HG03575 (cell line): ENCODE measurements at regions not wholly inside any gene's neighbourhood (a gene's known extent, or its start where the extent isn't known, plus 50 kb on each side); places are given as distances from the start of the nearest gene placed in this dataset.

Experiments used
- ATAC-seq: cut with Tn5 transposase; IDR thresholded peaks from one replicate; pipeline ENCODE4 v1.9.1; 2021; ENCODE audit not compliant: unreplicated experiment, insufficient number of reproducible peaks, low FRiP score; ENCODE audit errors: extremely low read depth

- ATAC-seq = no peak
These were observed 50.1 kb upstream of the EFEMP1 start for GRCh38 chr2:55973673-55974072.

DNA sequence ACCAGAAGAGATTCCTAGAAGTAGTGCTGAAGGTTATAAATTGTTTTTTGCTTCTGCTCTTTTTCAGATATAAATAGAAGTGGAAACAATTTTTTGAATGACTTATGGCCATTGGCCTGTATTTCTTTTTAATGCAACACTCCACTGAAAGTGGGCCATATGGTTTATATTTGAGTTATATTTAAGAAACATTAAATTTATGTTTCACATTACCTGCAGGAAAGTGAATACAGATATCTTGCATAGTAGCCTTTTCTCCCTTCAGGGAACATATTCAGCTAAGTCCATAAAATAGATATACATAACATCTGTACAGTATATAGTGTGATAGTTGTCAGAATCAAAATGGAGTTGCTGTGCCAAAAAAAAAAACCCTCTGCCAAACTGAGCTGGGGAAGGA is 53.1 kb upstream of the EFEMP1 start:
- no peak for ATAC-seq

- peak; percentile 97 for ATAC-seq
These were observed 61.8 kb upstream of the EFEMP1 start for GRCh38 chr2:55985406-55985805.

DNA sequence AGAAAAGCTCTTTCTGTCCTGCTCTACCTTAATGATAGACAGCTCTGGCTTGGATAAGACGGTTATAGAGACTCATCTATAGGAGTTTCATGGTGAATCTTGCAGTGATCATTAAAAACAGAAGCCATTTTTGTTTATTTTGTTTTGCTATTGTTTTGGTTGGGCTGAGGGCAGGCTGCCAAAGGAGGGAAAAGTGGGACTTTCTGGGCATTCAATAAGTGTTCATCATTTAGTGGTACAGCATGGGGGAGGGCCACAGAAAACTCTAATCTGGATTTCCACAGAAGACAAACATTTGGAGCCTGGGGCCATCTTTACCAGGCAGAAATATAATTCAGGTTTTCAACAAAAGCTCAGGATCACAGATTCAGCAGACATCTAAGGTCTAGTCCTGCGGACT is 62.4 kb upstream of the EFEMP1 start:
- ATAC-seq = no peak

DNA sequence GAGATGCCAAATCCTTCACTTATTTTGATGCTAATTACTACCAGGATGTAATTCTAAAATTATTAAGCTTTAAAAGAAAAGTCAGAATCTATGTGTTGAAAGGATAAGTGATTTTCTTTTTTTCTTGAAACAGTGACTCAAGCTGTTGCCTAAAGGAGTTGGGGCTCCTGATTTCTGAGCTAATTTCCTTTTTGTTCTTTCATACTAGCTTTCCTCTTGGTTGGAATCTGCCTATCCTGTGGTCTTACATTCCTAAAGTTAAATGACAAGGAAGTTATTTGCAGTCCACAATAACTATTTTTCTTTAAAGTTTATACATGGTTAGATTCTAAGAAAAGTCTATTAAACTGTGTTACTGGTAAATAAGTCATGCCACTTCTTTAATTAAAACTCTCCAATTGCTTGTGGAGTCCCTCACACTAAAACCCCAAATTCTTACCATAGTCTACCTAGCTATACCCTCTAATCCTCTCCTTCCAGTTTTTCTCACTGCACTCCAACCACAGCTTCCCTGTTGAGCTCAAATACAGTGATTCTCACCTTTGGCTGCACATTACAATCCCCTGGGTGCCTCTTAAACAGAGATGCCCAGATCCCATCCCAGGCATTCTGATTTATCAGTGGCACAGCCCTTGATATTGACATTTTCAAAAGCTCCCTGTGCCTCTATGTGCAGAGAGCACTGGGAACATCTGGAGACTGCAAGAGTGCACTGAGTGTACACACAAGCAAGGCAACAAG is 63.3 kb upstream of the EFEMP1 start:
- no peak for ATAC-seq

DNA sequence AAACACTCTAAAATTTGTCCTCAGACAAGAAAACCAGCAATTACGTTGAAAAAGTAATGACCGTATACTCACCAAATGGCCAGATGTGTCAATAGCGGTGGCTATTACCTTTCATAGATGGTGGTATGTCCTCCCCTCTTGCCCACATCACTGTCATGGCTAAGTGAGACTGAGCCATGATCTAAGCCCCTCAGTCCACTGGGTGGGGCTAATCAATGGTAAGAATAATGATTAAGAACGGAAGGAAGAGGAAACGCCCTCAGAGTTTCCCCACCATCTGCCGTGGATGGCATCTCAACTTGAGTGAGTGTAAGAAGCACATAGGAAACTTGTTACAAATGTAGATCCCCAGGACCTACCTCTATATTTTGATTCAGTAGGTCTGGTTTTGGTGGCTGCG is 65.8 kb upstream of the EFEMP1 start:
- ATAC-seq = no peak

DNA sequence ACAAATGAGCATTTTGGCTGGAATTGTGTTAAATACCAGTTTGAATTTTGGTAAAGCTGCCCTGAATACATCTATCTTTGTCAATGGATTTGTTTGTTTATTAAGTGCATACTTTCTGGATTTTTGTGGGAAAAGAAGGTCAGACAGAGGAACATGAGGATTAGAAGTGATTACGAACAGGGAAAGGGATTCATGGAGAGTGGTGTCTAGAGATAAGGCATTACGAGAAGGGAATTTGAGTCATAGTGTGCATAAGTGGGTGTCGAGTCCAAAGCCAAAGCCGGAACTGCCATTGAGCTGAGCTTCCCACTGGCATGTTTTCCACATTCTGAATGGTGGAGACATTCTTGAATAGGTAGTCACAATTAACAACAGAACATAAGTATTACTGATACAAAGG is 68.9 kb upstream of the EFEMP1 start:
- ATAC-seq = no peak

DNA sequence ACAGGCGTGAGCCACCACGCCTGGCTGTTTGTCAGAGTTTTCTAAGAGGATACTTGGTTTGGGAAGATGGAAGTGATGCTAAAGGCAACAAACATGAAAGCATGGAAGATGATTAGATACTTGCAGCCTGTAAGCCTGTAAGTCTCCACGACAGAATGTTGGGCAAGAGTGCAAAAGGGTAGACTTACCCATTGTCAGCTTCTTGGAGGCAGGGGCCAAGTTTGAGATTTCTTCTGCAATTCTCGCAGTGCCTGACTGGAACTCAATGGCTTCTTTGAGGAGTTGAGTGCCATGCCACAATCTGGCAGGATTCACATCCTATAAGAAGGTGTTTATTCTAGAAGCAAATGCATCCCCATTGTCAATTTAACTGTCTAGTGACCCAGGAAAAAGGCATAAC is 70.1 kb upstream of the EFEMP1 start:
- ATAC-seq = no peak

DNA sequence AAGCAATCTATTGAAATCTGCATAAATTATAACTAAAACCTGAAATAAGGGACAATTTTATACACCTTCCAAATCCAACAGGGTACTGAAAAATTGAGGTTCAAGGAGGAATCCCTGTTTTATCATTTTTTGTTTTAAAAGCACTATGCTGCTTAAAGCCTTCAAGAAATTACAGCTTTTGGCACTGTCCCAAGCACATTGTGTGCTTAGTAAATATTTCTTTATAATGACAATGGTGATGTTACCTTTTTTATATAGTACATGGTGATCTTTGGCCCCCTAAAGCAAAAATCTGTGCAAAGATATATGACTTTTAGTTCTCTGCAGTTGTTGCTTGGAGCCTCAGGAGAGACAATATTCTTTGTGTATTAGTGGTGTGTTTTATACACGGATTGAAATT is 71.6 kb upstream of the EFEMP1 start:
- no peak for ATAC-seq

GRCh38 chr2:55995902-55996301 is 72.3 kb upstream of the EFEMP1 start:
- ATAC-seq = no peak

GRCh38 chr2:55999231-55999630 is 75.6 kb upstream of the EFEMP1 start:
- ATAC-seq = no peak

- ATAC-seq = no peak
These were observed 76.2 kb upstream of the EFEMP1 start for GRCh38 chr2:55999790-56000189.

DNA sequence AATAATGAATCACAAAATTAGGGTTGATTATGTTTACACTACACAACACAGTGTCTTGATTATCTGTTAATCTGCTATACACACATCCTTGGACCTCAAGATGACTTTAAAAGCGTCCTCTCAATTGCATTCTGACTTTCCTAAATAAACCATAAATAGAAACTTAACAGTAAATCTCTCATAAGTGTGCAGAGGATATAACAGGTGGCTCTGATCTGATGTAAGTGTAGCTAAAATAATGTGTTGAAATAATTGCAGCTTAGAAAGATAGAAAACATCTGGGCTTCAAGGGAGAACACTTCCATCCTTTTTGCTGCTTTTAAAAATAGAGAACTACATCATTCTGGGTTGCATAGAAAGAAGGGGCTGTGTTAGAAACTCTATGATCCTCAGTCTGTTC is 78.4 kb upstream of the EFEMP1 start:
- no peak for ATAC-seq

DNA sequence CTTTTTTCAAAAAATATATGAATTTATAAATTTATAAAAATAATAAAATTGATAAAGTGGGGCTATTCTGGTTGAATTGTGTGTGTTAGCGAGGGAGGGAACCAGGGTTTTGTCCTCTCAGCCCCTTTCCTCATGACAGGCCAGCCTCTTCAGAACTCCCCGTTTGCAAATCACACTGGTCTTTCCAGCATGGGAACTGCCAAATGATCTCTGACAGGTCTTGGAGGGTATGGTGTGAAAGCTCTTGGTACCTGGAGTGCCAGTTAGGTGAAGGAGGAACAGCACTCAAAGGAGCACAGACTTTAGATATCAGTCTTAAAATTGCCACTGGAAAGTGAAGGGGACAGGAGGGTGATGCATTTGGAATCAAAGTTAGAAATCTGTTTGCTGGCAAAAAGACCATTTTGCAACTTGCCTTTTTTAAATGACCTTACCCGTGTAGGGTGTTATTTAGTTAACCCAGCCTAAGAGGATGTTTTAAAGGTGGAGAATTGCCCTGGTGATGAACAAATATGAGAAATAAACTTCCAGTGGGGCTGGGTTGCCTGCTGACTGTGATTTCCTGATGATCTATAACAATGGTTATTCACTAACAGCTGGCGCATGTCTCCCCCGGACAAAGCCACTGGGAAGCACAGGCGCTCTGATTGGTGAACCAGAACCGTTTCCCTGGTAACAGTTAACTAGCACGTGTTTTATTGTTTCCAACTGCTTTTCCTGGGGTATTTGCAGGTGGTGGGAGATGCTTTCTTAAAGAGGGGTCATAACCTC is 85.3 kb upstream of the EFEMP1 start:
- no peak for ATAC-seq

GRCh38 chr2:56009758-56010458 is 86.3 kb upstream of the EFEMP1 start:
- no peak for ATAC-seq

DNA sequence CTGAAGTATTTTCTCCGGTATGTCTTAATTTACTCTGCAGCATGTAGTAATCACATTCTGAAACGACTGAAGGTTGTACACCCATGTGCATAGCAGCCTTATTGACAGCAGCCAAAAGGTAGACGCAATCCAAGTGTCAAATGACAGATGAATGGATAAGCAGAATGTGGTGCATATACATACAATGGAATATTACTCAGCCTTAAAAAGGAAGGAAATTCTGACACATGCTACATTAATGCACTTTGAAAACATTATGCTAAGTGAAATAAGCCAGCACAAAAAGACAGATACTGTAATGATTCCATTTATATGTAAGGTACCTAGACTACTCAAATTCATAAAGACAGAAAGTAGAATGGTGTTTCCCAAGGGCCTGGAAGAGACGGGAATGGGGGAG is 88.0 kb upstream of the EFEMP1 start:
- ATAC-seq = no peak

- ATAC-seq = no peak
These were observed 88.7 kb upstream of the EFEMP1 start for GRCh38 chr2:56012221-56012765.

GRCh38 chr2:56013475-56013874 is 89.9 kb upstream of the EFEMP1 start:
- ATAC-seq = no peak

- no peak for ATAC-seq
These were observed 90.6 kb upstream of the EFEMP1 start for GRCh38 chr2:56014046-56014730.
